ENCODE measurements at regions not wholly inside any gene's neighbourhood (a gene's known extent, or its start where the extent isn't known, plus 50 kb on each side); places are given as distances from the start of the nearest gene placed in this dataset.

- TF ChIP-seq TSHZ2 (CRISPR knock-in tag; IDR thresholded peaks at IDR 0.05) = no peak
- TF ChIP-seq PPARA (CRISPR knock-in tag; IDR thresholded peaks at IDR 0.05; ENCODE audit: borderline replicate concordance) = no peak
- TF ChIP-seq BACH2 (CRISPR knock-in tag; IDR thresholded peaks at IDR 0.05; ENCODE audit: borderline replicate concordance) = no peak
- TF ChIP-seq ZNF70 (CRISPR knock-in tag; IDR thresholded peaks at IDR 0.05) = no peak
- TF ChIP-seq OSR1 (CRISPR knock-in tag; IDR thresholded peaks at IDR 0.05) = no peak
- TF ChIP-seq ESRRG (CRISPR knock-in tag; IDR thresholded peaks at IDR 0.05) = no peak
- TF ChIP-seq ZFP3 (CRISPR knock-in tag; IDR thresholded peaks at IDR 0.05) = no peak
- TF ChIP-seq ZNF565 (CRISPR knock-in tag; conservative IDR thresholded peaks at IDR 0.05; ENCODE audit: low read depth) = no peak
Measured at GRCh38 chr20:6898928-6899327, 131.4 kb downstream of the BMP2 start (continued).

- TF ChIP-seq PATZ1 (CRISPR knock-in tag; IDR thresholded peaks at IDR 0.05; ENCODE audit: borderline replicate concordance) (no peak), ESRRG (CRISPR knock-in tag; IDR thresholded peaks at IDR 0.05) (no peak), ZNF565 (CRISPR knock-in tag; conservative IDR thresholded peaks at IDR 0.05; ENCODE audit: low read depth) (no peak), CREB5 (CRISPR knock-in tag; IDR thresholded peaks at IDR 0.05; ENCODE audit: low read depth) (no peak), CSDC2 (CRISPR knock-in tag; IDR thresholded peaks at IDR 0.05) (no peak), ZNF70 (CRISPR knock-in tag; IDR thresholded peaks at IDR 0.05) (no peak), TOX (CRISPR knock-in tag; IDR thresholded peaks at IDR 0.05; ENCODE audit: borderline replicate concordance) (no peak), OSR1 (CRISPR knock-in tag; IDR thresholded peaks at IDR 0.05) (no peak), ISL1 (CRISPR knock-in tag; IDR thresholded peaks at IDR 0.05) (no peak)
- no peak for ATAC-seq
Measured at GRCh38 chr20:6906871-6907270, 139.4 kb downstream of the BMP2 start.

- ATAC-seq = no peak
- TF ChIP-seq ZNF70 (CRISPR knock-in tag; IDR thresholded peaks at IDR 0.05) = no peak
- no peak for TF ChIP-seq GLIS3 (CRISPR knock-in tag; IDR thresholded peaks at IDR 0.05)
- TF ChIP-seq POU6F1 (CRISPR knock-in tag; IDR thresholded peaks at IDR 0.05; ENCODE audit: borderline replicate concordance, low read depth) = no peak
- no peak for TF ChIP-seq CREB5 (CRISPR knock-in tag; IDR thresholded peaks at IDR 0.05; ENCODE audit: low read depth)
- no peak for TF ChIP-seq CSDC2 (CRISPR knock-in tag; IDR thresholded peaks at IDR 0.05)
- TF ChIP-seq RARB (CRISPR knock-in tag; IDR thresholded peaks at IDR 0.05) = no peak
- no peak for TF ChIP-seq BACH2 (CRISPR knock-in tag; IDR thresholded peaks at IDR 0.05; ENCODE audit: borderline replicate concordance)
- no peak for TF ChIP-seq SNAI2 (CRISPR knock-in tag; IDR thresholded peaks at IDR 0.05)
- TF ChIP-seq OSR1 (CRISPR knock-in tag; IDR thresholded peaks at IDR 0.05) = no peak
- no peak for TF ChIP-seq ZNF8 (CRISPR knock-in tag; IDR thresholded peaks at IDR 0.05)
- no peak for TF ChIP-seq ISL1 (CRISPR knock-in tag; IDR thresholded peaks at IDR 0.05)
- no peak for TF ChIP-seq ARNTL (CRISPR knock-in tag; IDR thresholded peaks at IDR 0.05; ENCODE audit: borderline replicate concordance, low read depth)
- no peak for TF ChIP-seq CSRNP3 (CRISPR knock-in tag; IDR thresholded peaks at IDR 0.05)
- no peak for TF ChIP-seq ESRRG (CRISPR knock-in tag; IDR thresholded peaks at IDR 0.05)
Measured at GRCh38 chr20:6908673-6909072, 141.2 kb downstream of the BMP2 start.

Measured in SK-N-SH treated with all-trans-retinoic acid at 6 μM for 48 hours (cell line).